IMR-90 (cell line): ENCODE measurements at regions not wholly inside any gene's neighbourhood (a gene's known extent, or its start where the extent isn't known, plus 50 kb on each side); places are given as distances from the start of the nearest gene placed in this dataset.

Source experiments
- BHLHE40 ChIP-seq: fragments of 150-350 bp; IDR thresholded peaks from 2 replicates; pipeline ENCODE4 v1.6.1; 2016; ENCODE audit warnings: mild to moderate bottlenecking, low read depth, low read length
- CTCF ChIP-seq: conservative IDR thresholded peaks from 2 replicates; pipeline ENCODE4 v1.5.1; 2012; ENCODE audit warnings: mild to moderate bottlenecking, low read depth, low read length, improper control_type of control experiment

- no peak for TF ChIP-seq CTCF
- TF ChIP-seq BHLHE40, result no peak
Measured at GRCh38 chr17:36686123-36686669, 84.8 kb downstream of the MRM1 start.
